ENCODE measurements at regions not wholly inside any gene's neighbourhood (a gene's known extent, or its start where the extent isn't known, plus 50 kb on each side); places are given as distances from the start of the nearest gene placed in this dataset.

- H3K27me3 ChIP-seq, result no peaks in the 10 kb centered on the region
- no peak for ATAC-seq
- no peaks in the 10 kb centered on the region for H3K9me3 ChIP-seq
- no peaks in the 10 kb centered on the region for H3K4me1 ChIP-seq
- intact Hi-C loops (cut with DNase I), result no loop called here
- H3K36me3 ChIP-seq, result no peaks in the 10 kb centered on the region
- no peak overlapping the region for H3K27ac ChIP-seq
- WGBS, 4 donors, result 67 to 85% (median 75%) methylated on average over 2 of the region's 2 CpGs
- TF ChIP-seq POLR2A (IDR thresholded peaks at IDR 0.05) (no peak), CTCF (IDR thresholded peaks at IDR 0.05) (no peak)
- no peak for DNase-seq
- H3K4me3 ChIP-seq, result no peak overlapping the region
Measured at GRCh38 chr3:76181213-76181612, 395.9 kb upstream of the ZNF717 start.

GRCh38 chr3:76198086-76198485 lies 412.7 kb upstream of the ZNF717 start:
- 42 to 74% (median 61%) methylated on average over 1 of the region's 1 CpG for WGBS, 4 donors
- intact Hi-C loops (cut with DNase I), result no loop called here
- TF ChIP-seq POLR2A (IDR thresholded peaks at IDR 0.05) (no peak), CTCF (IDR thresholded peaks at IDR 0.05) (no peak)

GRCh38 chr3:76199382-76199781 lies 414.0 kb upstream of the ZNF717 start:
- Histone ChIP-seq H3K4me1 (no peaks in the 10 kb centered on the region), H3K36me3 (no peaks in the 10 kb centered on the region), H3K27ac (no peak overlapping the region), H3K9me3 (no peaks in the 10 kb centered on the region), H3K27me3 (no peaks in the 10 kb centered on the region), H3K4me3 (no peak overlapping the region)
- WGBS, 4 donors, result 64 to 76% (median 71%) methylated on average over 5 of the region's 5 CpGs
- ATAC-seq, result no peak
- no peak for DNase-seq
- TF ChIP-seq POLR2A (IDR thresholded peaks at IDR 0.05) (no peak), CTCF (IDR thresholded peaks at IDR 0.05) (no peak)
- intact Hi-C loops (cut with DNase I), result no loop called here

More at GRCh38 chr3:76198086-76198485, 412.7 kb upstream of the ZNF717 start:
- no peaks in the 10 kb centered on the region for H3K27me3 ChIP-seq
- H3K9me3 ChIP-seq, result no peaks in the 10 kb centered on the region
- DNase-seq (no peak), ATAC-seq (no peak)
- H3K27ac ChIP-seq, result no peak overlapping the region
- no peaks in the 10 kb centered on the region for H3K4me1 ChIP-seq
- H3K4me3 ChIP-seq, result no peak overlapping the region
- H3K36me3 ChIP-seq, result no peaks in the 10 kb centered on the region

- WGBS, 4 donors, result 76 to 84% (median 80%) methylated on average over 12 of the region's 12 CpGs
- H3K4me3 ChIP-seq, result no peak overlapping the region
- intact Hi-C loops (cut with DNase I), result no loop called here
- ATAC-seq (no peak), DNase-seq (no peak)
- H3K9me3 ChIP-seq, result no peaks in the 10 kb centered on the region
- no peak for TF ChIP-seq CTCF (IDR thresholded peaks at IDR 0.05)
- TF ChIP-seq POLR2A (IDR thresholded peaks at IDR 0.05), result no peak
- H3K4me1 ChIP-seq, result no peaks in the 10 kb centered on the region
- H3K27ac ChIP-seq, result no peak overlapping the region
- H3K36me3 ChIP-seq, result no peaks in the 10 kb centered on the region
- no peaks in the 10 kb centered on the region for H3K27me3 ChIP-seq
Measured at GRCh38 chr3:76203578-76203977, 418.2 kb upstream of the ZNF717 start.
